B cell (primary cell): ENCODE measurements at regions not wholly inside any gene's neighbourhood (a gene's known extent, or its start where the extent isn't known, plus 50 kb on each side); places are given as distances from the start of the nearest gene placed in this dataset.

Experiments used
- CTCF ChIP-seq: fragments of 200-600 bp; IDR thresholded peaks from one replicate; pipeline ENCODE4 v1.8.0; 2022; ENCODE audit warnings: antibody characterized with exemption, mild to moderate bottlenecking
- EZH2 ChIP-seq: IDR thresholded peaks from 2 replicates; pipeline ENCODE4 v1.6.1; 2012; ENCODE audit warnings: borderline replicate concordance, low read depth, mild to moderate bottlenecking, moderate library complexity, low read length; ENCODE audit not compliant: insufficient read depth, poor library complexity, severe bottlenecking

- no peak for TF ChIP-seq CTCF
- TF ChIP-seq EZH2: no peak
Measured at GRCh38 chr2:129868151-129868550, 111.3 kb upstream of the RAB6C start.
